Suprapubic skin (tissue), 4 donors: ENCODE measurements at regions not wholly inside any gene's neighbourhood (a gene's known extent, or its start where the extent isn't known, plus 50 kb on each side); places are given as distances from the start of the nearest gene placed in this dataset.

Source experiments
- DNase-seq, 2 donors: peaks; one replicate each; pipeline ENCODE4 v3.0.0-alpha.2; 2019; ENCODE audit warnings: low spot score in 2 of 2
- H3K27ac ChIP-seq: fragments of 200-600 bp; sonication (generic); one replicate; pipeline ENCODE4 v1.5.1; 2019
- H3K27me3 ChIP-seq: fragments of 200-600 bp; sonication (generic); one replicate; pipeline ENCODE4 v1.5.1; 2019
- H3K36me3 ChIP-seq: fragments of 200-600 bp; sonication (generic); one replicate; pipeline ENCODE4 v1.5.1; 2019
- H3K4me1 ChIP-seq: fragments of 200-600 bp; sonication (generic); one replicate; pipeline ENCODE4 v1.5.1; 2019
- H3K4me3 ChIP-seq: fragments of 200-600 bp; sonication (generic); one replicate; pipeline ENCODE4 v1.5.1; 2019; ENCODE audit warnings: mild to moderate bottlenecking
- H3K9me3 ChIP-seq: fragments of 200-600 bp; sonication (generic); one replicate; pipeline ENCODE4 v1.5.1; 2019
- EP300 ChIP-seq: sonication (generic); formaldehyde crosslinking; IDR thresholded peaks from one replicate; pipeline ENCODE4 v1.6.1; 2017; ENCODE audit warnings: antibody characterized with exemption
- POLR2A ChIP-seq, 2 donors: fragments of 450-650 bp; IDR thresholded peaks; one replicate each; pipeline ENCODE4 v1.6.1; 2017; ENCODE audit warnings: antibody characterized with exemption in 2 of 2, mild to moderate bottlenecking in 2 of 2, moderate library complexity in 2 of 2
- POLR2AphosphoS5 ChIP-seq, 3 donors: sonication (generic); formaldehyde crosslinking; IDR thresholded peaks; one replicate each; pipeline ENCODE4 v1.6.1; 2017; ENCODE audit warnings: antibody characterized with exemption in 3 of 3
- WGBS: methylation state at CpG from one replicate; pipeline ENCODE4 v1.1.5; 2018; 5-methylcytosine and 5-hydroxymethylcytosine counted together
- TF ChIP-seq, protein P1 (sequence below), 2 donors: fragments of 200-600 bp in 1 of 2; fragments of 450-650 bp in 1 of 2; sonication (generic) in 1 of 2; IDR thresholded peaks; one replicate each; pipeline ENCODE4 v1.5.1; 2016 to 2019; ENCODE audit warnings: antibody characterized with exemption in 2 of 2, mild to moderate bottlenecking in 1 of 2, moderate library complexity in 1 of 2

DNA sequence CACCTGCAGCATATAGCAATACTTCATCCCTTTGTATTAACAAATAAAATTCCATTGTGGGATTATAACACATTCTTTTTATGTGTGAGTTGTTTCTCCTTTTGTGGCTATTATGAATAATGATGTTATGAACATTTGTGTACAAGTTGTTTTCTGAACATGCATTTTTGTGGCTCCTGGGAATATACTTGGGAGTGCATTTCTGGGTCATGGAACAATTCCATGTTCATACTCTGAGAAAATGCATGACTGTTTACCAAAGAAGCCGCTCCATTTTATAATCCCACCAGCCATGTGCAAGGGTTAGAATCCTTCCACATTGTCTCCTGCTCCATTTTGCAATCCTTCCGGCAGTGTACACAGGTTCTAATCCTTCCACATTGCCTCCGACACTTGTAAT is 713.8 kb downstream of the TBC1D22A start:
- H3K4me1 ChIP-seq = no peaks in the 10 kb centered on the region
- H3K36me3 ChIP-seq = no peaks in the 10 kb centered on the region
- TF ChIP-seq, protein P1, sequence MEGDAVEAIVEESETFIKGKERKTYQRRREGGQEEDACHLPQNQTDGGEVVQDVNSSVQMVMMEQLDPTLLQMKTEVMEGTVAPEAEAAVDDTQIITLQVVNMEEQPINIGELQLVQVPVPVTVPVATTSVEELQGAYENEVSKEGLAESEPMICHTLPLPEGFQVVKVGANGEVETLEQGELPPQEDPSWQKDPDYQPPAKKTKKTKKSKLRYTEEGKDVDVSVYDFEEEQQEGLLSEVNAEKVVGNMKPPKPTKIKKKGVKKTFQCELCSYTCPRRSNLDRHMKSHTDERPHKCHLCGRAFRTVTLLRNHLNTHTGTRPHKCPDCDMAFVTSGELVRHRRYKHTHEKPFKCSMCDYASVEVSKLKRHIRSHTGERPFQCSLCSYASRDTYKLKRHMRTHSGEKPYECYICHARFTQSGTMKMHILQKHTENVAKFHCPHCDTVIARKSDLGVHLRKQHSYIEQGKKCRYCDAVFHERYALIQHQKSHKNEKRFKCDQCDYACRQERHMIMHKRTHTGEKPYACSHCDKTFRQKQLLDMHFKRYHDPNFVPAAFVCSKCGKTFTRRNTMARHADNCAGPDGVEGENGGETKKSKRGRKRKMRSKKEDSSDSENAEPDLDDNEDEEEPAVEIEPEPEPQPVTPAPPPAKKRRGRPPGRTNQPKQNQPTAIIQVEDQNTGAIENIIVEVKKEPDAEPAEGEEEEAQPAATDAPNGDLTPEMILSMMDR (IDR thresholded peaks at IDR 0.05) = no peak
- TF ChIP-seq EP300 = no peak
- H3K27ac ChIP-seq = no peak overlapping the region
- no peak overlapping the region for H3K4me3 ChIP-seq
- 85% methylated on average over 3 of the region's 3 CpGs for WGBS
- H3K27me3 ChIP-seq = peaks cover 13% of the 10 kb centered on the region
- DNase-seq = no peak
- H3K9me3 ChIP-seq = no peaks in the 10 kb centered on the region

DNA sequence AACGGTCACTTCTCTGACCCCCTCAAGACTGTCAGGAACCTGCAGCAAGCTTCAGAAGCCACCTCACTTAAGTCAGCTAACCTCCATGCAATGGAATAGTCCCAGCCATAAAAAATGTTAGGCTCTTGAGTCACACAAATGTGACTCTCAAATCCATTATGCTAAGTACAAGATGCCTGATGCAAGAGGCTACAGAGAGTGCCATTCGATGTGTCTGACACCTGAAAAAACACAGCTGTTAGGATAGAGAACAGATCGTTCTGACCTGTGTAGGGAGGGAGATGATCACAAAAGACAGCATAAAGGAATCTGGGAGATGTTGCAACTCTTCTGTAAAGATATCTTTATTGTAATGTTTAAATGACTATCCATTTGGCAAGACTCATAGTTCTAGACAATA is 712.4 kb downstream of the TBC1D22A start:
- H3K4me1 ChIP-seq = no peaks in the 10 kb centered on the region
- WGBS = 69% methylated on average over 3 of the region's 3 CpGs
- TF ChIP-seq EP300 (no peak), POLR2A (IDR thresholded peaks at IDR 0.05) (no peak), POLR2AphosphoS5 (IDR thresholded peaks at IDR 0.05) (no peak)
- TF ChIP-seq, protein P1 (IDR thresholded peaks at IDR 0.05) = no peak
- DNase-seq = no peak
- no peaks in the 10 kb centered on the region for H3K36me3 ChIP-seq
- no peak overlapping the region for H3K27ac ChIP-seq
- H3K4me3 ChIP-seq = no peak overlapping the region
- peaks cover 18% of the 10 kb centered on the region for H3K27me3 ChIP-seq
- H3K9me3 ChIP-seq = no peaks in the 10 kb centered on the region

DNA sequence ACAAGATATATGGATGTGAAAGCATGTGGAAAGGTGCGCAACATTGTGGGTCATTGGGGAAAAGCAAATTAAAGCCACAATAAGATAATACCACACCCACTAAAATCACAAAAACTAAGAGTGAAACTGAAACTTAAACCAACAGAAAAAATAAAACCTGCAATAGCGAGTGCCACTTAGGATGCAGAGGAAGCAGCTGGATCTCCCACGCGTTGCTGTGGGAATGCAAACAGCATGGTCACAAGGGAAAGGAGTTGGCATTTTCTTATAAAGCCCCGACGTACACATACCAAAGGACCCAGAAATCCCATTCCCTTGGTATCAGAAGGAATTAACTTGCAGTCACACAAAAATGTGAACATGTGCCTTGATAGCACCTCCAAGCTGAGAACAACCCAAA is 712.0 kb downstream of the TBC1D22A start:
- Histone ChIP-seq H3K9me3 (no peaks in the 10 kb centered on the region), H3K27ac (no peak overlapping the region), H3K27me3 (peaks cover 18% of the 10 kb centered on the region), H3K4me3 (no peak overlapping the region), H3K36me3 (no peaks in the 10 kb centered on the region), H3K4me1 (no peaks in the 10 kb centered on the region)
- WGBS = 57% methylated on average over 6 of the region's 6 CpGs
- no peak for DNase-seq
- no peak for TF ChIP-seq EP300
- no peak for TF ChIP-seq POLR2AphosphoS5 (IDR thresholded peaks at IDR 0.05)
- TF ChIP-seq POLR2A (IDR thresholded peaks at IDR 0.05) = no peak
- TF ChIP-seq, protein P1 (IDR thresholded peaks at IDR 0.05) = no peak

DNA sequence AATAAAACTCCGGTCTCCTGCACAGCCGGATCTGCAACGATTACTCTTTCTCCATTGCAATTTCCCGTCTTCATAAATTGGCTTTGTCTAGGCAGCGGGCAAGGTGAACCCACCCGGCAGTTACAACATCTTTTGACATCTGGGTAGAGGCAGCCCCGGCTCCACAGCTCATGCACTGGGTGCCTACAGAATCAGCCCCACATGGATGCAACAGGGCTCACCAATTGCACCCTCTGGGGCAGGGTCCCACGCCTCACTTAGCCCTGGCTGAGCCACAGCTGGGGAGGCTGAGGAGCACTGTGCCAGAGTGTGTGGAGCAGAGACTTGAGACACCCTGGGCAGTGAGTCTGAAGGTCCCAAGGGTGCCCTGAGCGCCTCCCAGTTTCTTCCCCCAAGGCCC is 710.2 kb downstream of the TBC1D22A start:
- H3K4me1 ChIP-seq = no peaks in the 10 kb centered on the region
- no peaks in the 10 kb centered on the region for H3K9me3 ChIP-seq
- H3K27me3 ChIP-seq = peaks cover 18% of the 10 kb centered on the region
- no peak overlapping the region for H3K27ac ChIP-seq
- no peak for TF ChIP-seq POLR2A (IDR thresholded peaks at IDR 0.05)
- no peak for TF ChIP-seq EP300
- TF ChIP-seq, protein P1 (IDR thresholded peaks at IDR 0.05) = no peak
- TF ChIP-seq POLR2AphosphoS5 (IDR thresholded peaks at IDR 0.05) = no peak
- no peak overlapping the region for H3K4me3 ChIP-seq
- H3K36me3 ChIP-seq = no peaks in the 10 kb centered on the region
- WGBS = 82% methylated on average over 9 of the region's 9 CpGs
- DNase-seq = no peak

DNA sequence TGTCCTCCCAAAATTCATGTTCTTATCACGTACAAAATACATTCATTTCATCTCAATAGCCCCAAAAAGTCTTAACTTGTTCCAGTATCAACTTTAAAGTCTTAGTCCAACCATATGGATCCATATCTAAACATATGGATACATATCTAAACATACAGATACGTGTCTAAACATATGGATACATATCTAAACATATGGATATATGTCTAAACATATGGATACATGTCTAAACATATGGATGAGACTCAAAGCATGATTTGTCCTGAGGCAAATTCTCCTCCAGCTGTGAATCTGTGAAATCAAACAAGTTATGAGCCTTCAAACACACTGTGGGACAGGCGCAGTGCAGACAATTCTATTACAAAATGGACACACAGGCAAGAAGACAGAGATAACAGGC is 709.0 kb downstream of the TBC1D22A start:
- Histone ChIP-seq H3K4me1 (no peaks in the 10 kb centered on the region), H3K27ac (no peak overlapping the region), H3K36me3 (no peaks in the 10 kb centered on the region), H3K4me3 (no peak overlapping the region), H3K27me3 (peaks cover 18% of the 10 kb centered on the region), H3K9me3 (no peaks in the 10 kb centered on the region)
- WGBS = 61% methylated on average over 3 of the region's 3 CpGs
- no peak for TF ChIP-seq POLR2A (IDR thresholded peaks at IDR 0.05)
- no peak for TF ChIP-seq POLR2AphosphoS5 (IDR thresholded peaks at IDR 0.05)
- TF ChIP-seq EP300 = no peak
- TF ChIP-seq, protein P1 (IDR thresholded peaks at IDR 0.05) = no peak
- no peak for DNase-seq
